Esophagus squamous epithelium (tissue), 5 donors: ENCODE measurements at regions not wholly inside any gene's neighbourhood (a gene's known extent, or its start where the extent isn't known, plus 50 kb on each side); places are given as distances from the start of the nearest gene placed in this dataset.

Experiments used
- DNase-seq: peaks from one replicate; lab custom pipeline; 2025; lab: John Stamatoyannopoulos, UW
- H3K27ac ChIP-seq, 4 donors: fragments of 200-600 bp; sonication (generic); one replicate each; pipeline ENCODE4 v1.5.1; 2016 to 2019; ENCODE audit warnings: mild to moderate bottlenecking in 1 of 4
- H3K27me3 ChIP-seq, 4 donors: fragments of 200-600 bp; sonication (generic); 1 replicate in 3 of 4; 2 replicates in 1 of 4; pipeline versions ENCODE4 v1.5.1 to v1.6.0; 2017 to 2021; ENCODE audit warnings: antibody characterized with exemption in 1 of 4
- H3K36me3 ChIP-seq, 3 donors: fragments of 200-600 bp; sonication (generic); one replicate each; pipeline ENCODE4 v1.5.1; 2016 to 2019
- H3K4me1 ChIP-seq, 3 donors: fragments of 200-600 bp; sonication (generic); one replicate each; pipeline ENCODE4 v1.5.1; 2017 to 2019
- H3K4me3 ChIP-seq, 4 donors: fragments of 200-600 bp; sonication (generic); 1 replicate in 3 of 4; 2 replicates in 1 of 4; pipeline ENCODE4 v1.5.1; 2016 to 2019; ENCODE audit warnings: mild to moderate bottlenecking in 2 of 4, moderate library complexity in 1 of 4
- H3K9me3 ChIP-seq, 3 donors: fragments of 200-600 bp; sonication (generic); one replicate each; pipeline ENCODE4 v1.5.1; 2016 to 2019
- CTCF ChIP-seq, 6 experiments: fragments of 450-650 bp in 4 of 6; fragments of 200-600 bp in 2 of 6; sonication (generic) in 2 of 6; IDR thresholded peaks; one replicate each; pipeline ENCODE4 v1.5.1; 2016 to 2019; ENCODE audit warnings: antibody characterized with exemption in 6 of 6, mild to moderate bottlenecking in 4 of 6, moderate library complexity in 4 of 6
- POLR2A ChIP-seq, 4 donors: fragments of 450-650 bp; IDR thresholded peaks; one replicate each; pipeline ENCODE4 v1.6.1; 2017; ENCODE audit warnings: antibody characterized with exemption in 4 of 4, mild to moderate bottlenecking in 4 of 4, moderate library complexity in 3 of 4
- WGBS, 2 donors: methylation state at CpG; one replicate each; pipeline ENCODE4 v1.1.5; 2018; 5-methylcytosine and 5-hydroxymethylcytosine counted together
- intact Hi-C: fragments of 100-400 bp; cut with DNase I; formaldehyde crosslinking; loops from one replicate; pipeline ENCODE4 v1.15.0; 2022
- donor health status: DM: yes; HTN: yes; CAD: no.

DNA sequence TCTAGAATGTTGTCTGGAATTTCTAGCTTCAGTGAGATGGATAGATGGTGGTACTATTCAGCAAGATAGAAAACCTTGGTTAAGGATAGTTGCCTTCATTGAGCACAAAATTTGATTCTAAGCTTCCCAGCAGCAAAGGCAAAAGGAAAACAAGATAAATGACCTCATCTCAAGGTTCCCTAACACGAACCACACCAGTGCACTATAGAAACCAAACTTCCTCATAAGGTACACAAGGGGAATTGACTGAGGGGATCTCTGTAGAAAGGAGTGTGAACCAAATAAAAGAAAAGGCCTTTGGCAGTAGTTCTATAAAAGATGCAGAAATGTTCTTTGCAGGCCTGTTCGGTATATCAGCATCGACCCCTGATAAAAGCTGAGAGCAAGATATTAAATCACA, 288.9 kb downstream of the SHQ1 start:
- H3K27ac ChIP-seq: no peak overlapping the region
- H3K4me1 ChIP-seq: peaks cover 0 to 20% (median 3%) of the 10 kb centered on the region in 3 donors
- no peak for DNase-seq
- H3K9me3 ChIP-seq: no peaks in the 10 kb centered on the region
- 83 to 84% methylated on average over 3 of the region's 3 CpGs for WGBS, 2 donors
- intact Hi-C loops: no loop called here
- H3K4me3 ChIP-seq: no peak overlapping the region
- TF ChIP-seq CTCF (IDR thresholded peaks at IDR 0.05): no peak
- TF ChIP-seq POLR2A (IDR thresholded peaks at IDR 0.05): no peak
- no peaks in the 10 kb centered on the region for H3K27me3 ChIP-seq
- H3K36me3 ChIP-seq: no peaks in the 10 kb centered on the region

DNA sequence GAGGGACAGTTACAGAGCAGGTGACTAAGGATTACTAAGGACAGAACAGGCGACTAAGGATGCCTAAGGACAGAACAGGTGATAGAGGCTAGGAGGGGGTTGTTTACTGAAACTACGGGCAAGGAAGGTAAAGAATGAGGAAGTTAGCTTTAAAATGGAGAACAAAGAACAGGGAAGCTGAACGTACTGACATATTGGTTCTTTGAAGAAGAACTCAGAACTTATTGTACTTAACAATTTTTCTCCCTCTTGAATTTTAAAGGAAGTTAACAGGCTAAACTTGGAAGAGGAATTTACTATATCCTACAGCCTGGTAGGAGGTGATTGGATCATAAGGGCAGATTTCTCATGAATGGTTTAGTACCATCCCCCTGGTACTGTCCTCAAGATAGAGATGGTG, 290.2 kb downstream of the SHQ1 start:
- no peaks in the 10 kb centered on the region for H3K9me3 ChIP-seq
- no peak for TF ChIP-seq POLR2A (IDR thresholded peaks at IDR 0.05)
- 65 to 71% methylated on average over 3 of the region's 3 CpGs for WGBS, 2 donors
- no peaks in the 10 kb centered on the region for H3K36me3 ChIP-seq
- DNase-seq: no peak
- peaks cover 0 to 20% (median 3%) of the 10 kb centered on the region in 3 donors for H3K4me1 ChIP-seq
- intact Hi-C loops: no loop called here
- no peaks in the 10 kb centered on the region for H3K27me3 ChIP-seq
- no peak overlapping the region for H3K4me3 ChIP-seq
- H3K27ac ChIP-seq: no peak overlapping the region

- H3K27me3 ChIP-seq: no peaks in the 10 kb centered on the region
- H3K36me3 ChIP-seq: no peaks in the 10 kb centered on the region
- intact Hi-C loops: no loop called here
- no peaks in the 10 kb centered on the region for H3K9me3 ChIP-seq
- peaks cover 0 to 11% (median 0%) of the 10 kb centered on the region in 3 donors for H3K4me1 ChIP-seq
- WGBS, 2 donors: 25 to 54% methylated on average over 2 to 4 of the region's 4 CpGs
- DNase-seq: no peak
- H3K4me3 ChIP-seq: no peak overlapping the region
- H3K27ac ChIP-seq: no peak overlapping the region
- TF ChIP-seq CTCF (IDR thresholded peaks at IDR 0.05): no peak
- no peak for TF ChIP-seq POLR2A (IDR thresholded peaks at IDR 0.05)
These were observed 292.5 kb downstream of the SHQ1 start for GRCh38 chr3:72555714-72556113.

- intact Hi-C loops: no loop called here
These were observed 293.6 kb downstream of the SHQ1 start for GRCh38 chr3:72554689-72555088.

DNA sequence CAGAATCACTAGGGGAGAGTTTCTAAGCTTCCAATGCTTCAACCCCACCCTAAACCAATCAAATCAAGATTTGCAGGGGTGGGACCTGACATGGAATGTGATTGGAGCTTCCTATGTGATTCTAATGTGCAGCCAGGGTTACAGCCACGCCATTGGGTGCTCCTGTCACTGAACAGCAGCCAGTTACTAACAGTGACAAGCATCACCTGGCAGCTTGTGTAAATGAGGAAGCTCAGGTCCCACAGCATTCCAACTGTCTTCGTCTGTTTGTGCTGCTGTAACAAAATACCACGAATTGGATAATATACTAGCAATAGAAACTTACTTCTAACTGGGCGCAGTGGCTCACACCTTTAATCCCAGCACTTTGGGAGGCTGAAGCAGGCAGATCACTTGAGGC, 294.9 kb downstream of the SHQ1 start:
- Histone ChIP-seq H3K36me3 (no peaks in the 10 kb centered on the region), H3K27me3 (no peaks in the 10 kb centered on the region), H3K4me1 (peaks cover 0 to 14% (median 3%) of the 10 kb centered on the region in 3 donors), H3K9me3 (no peaks in the 10 kb centered on the region), H3K4me3 (no peak overlapping the region), H3K27ac (no peak overlapping the region)
- TF ChIP-seq POLR2A (IDR thresholded peaks at IDR 0.05) (no peak), CTCF (IDR thresholded peaks at IDR 0.05) (no peak)
- DNase-seq: no peak
- WGBS, 2 donors: 70 to 84% methylated on average over 4 of the region's 4 CpGs
- intact Hi-C loops: no loop called here

More at GRCh38 chr3:72554689-72555088, 293.6 kb downstream of the SHQ1 start:
- TF ChIP-seq POLR2A (IDR thresholded peaks at IDR 0.05): no peak
- TF ChIP-seq CTCF (IDR thresholded peaks at IDR 0.05): no peak
- Histone ChIP-seq H3K4me3 (no peak overlapping the region), H3K27me3 (no peaks in the 10 kb centered on the region), H3K36me3 (no peaks in the 10 kb centered on the region), H3K4me1 (peaks cover 0 to 12% (median 1%) of the 10 kb centered on the region in 3 donors), H3K27ac (no peak overlapping the region), H3K9me3 (no peaks in the 10 kb centered on the region)
- DNase-seq: no peak
- 87 to 92% methylated on average over 4 of the region's 4 CpGs for WGBS, 2 donors
